ENCODE measurements at regions not wholly inside any gene's neighbourhood (a gene's known extent, or its start where the extent isn't known, plus 50 kb on each side); places are given as distances from the start of the nearest gene placed in this dataset.
"Not testable (repeated sequence)": the region's sequence is repeated elsewhere in the genome, so short reads cannot be mapped to it uniquely, and the experiment has no call there.

DNA sequence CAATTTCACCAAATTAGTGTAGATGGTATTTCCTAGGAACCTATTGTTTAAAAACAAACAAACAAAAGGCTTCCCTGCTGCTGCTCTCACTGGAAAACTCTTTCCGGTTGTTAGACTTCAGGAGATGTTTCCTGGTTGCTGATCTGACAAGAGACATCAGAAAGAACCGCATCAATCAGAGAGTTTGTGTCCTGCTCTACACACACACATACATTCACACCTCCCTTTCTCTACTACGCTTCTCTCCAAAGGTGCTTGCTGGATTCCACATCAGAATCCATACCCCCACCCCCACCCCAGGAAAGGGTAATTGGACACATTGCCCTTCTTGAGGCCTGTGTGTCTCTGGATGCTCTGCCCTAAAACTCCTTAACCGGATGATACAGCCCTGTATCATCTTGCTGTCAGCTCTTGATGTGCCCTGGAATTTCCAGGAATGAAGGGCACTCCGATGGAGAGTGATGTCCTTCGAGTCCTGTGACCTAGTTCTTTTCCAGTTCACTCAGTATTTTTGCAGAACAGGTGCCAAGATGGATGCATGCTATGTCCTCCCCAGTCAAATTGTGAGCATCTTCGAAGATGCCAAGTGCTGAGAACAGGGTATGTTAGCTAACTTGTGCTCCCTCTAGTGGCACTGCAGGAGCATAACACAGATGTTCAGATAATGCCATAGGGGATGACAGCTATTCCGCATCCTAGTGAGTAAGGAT lies 113.7 kb upstream of the SLC35F3 start:
- DNase-seq: peak in 1 of 2 experiments; percentile 52

DNA sequence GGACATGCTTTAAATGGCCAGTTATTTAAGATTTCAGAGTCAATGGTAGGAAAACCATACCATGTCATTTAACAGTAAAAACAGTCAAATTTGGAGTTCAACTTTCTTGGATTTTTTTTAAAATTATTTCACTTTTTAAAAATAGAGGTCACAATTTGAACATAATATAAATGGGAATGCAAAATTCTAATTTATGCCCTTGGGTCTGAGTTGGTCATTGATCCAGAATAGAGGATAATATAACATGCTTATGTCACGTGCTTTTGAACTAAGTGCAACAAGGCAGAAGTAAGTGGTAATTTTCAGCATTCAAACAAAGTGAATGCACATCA lies 113.1 kb upstream of the SLC35F3 start:
- DNase-seq: no peak

DNA sequence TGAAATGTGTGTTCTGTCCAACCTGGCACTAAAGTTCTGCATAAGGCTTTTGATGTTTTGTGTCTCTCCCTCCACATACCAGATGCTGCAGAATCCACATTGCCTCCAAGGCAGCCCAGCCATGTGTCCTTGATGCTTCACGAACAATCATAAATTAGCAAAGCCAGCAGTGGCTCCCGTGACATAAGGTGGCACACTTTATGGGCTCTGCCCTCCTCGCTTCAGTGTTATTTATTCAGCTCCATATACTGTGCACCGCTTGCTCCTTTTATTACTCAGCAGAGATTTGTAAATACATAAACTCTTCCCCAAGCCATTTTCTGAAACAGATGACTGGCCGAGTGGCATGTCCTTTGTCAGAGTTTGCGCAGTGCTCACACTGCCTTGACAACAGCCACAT lies 112.8 kb upstream of the SLC35F3 start:
- no peak for DNase-seq

DNA sequence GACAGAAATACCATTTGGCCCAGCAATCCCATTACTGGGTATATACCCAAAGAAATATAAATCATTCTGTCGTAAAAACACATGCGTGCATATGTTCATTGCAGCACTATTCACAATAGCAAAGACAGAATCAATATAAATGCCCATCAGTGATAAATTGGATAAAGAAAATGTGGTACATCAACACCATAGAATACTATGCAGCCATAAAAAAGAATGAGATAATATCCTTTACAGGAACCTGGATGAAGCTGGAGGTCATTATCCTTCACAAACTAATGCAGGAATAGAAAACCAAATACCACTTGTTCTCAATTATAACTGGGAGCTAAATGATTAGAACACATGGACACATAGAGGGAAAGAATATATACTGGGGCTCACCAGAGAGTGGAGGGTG lies 109.6 kb upstream of the SLC35F3 start:
- DNase-seq: no peak

GRCh38 chr1:233796146-233796783 lies 108.2 kb upstream of the SLC35F3 start:
- no peak for DNase-seq

DNA sequence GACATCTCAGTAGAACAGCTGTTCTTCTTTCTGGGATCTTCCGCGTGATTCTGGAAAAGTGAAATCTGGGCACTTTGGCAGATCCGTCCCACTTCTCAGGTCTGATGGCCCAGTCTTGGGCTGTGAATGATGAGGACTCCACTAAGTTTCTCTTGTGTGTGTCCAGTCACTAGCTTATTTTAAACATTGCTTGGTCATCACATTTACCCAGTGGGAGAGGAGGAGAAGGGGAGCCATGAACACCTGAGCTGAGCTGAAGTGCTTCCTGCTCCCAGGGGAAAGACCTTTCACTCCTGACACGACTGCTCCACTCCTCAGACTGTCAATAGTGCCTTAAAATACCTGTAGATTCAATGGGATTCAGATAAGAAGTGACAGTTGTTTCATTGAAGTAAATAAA lies 101.9 kb upstream of the SLC35F3 start:
- DNase-seq: no peak

- DNase-seq: no peak
Measured at GRCh38 chr1:233805786-233806185, 98.7 kb upstream of the SLC35F3 start.

GRCh38 chr1:233815357-233815756 lies 89.1 kb upstream of the SLC35F3 start:
- no peak for DNase-seq

GRCh38 chr1:233815865-233816264 lies 88.6 kb upstream of the SLC35F3 start:
- no peak for DNase-seq

- DNase-seq: no peak
Measured at GRCh38 chr1:233816348-233816747, 88.1 kb upstream of the SLC35F3 start.

DNA sequence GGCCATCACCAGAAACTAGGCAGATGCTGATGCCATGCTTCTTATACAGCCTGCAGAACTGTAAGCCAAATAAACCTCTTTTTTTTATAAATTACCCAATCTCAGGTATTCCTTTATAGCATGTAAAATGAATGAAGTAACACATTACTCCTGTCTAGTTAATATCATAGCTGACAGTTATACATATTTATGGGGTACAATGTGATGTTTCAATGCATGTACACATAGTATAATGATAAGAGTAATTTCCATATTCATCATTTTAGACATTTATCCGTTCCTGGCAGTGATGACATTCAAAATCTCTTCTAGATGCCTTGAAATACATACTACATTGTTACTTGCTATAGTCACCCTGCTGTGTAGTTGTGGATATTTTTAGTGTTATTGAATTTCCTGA lies 85.4 kb upstream of the SLC35F3 start:
- DNase-seq: no peak

DNA sequence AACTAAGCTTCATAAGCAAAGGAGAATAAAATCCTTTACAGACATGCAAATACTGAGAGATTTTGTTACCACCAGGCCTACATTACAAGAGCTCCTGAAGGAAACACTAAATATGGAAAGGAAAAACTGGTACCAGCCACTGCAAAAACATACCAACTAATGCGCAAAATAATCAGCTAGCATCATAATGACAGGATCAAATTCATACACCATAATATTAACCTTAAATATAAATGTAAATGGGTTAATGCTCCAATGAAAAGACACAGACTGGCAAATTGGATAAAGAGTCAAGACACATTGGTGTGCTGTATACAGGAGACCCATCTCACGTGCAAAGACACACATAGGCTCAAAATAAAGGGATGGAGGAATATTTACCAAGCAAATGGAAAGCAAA lies 80.3 kb upstream of the SLC35F3 start:
- DNase-seq: not testable (repeated sequence)

DNA sequence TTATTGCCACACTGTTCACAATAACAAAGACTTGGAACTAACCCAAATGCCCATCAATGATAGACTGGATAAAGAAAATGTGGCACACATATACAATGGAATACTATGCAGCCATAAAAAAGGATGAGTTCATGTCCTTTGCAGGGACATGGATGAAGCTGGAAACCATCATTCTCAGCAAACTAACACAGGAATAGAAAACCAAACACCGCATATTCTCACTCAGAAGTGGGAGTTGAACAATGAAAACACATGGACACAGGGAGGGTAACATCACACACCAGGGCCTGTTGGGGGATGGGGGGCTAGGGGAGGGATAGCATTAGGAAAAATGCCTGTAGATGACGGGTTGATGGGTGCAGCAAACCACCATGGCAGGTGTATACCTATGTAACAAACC lies 76.5 kb upstream of the SLC35F3 start:
- not testable (repeated sequence) for DNase-seq

DNA sequence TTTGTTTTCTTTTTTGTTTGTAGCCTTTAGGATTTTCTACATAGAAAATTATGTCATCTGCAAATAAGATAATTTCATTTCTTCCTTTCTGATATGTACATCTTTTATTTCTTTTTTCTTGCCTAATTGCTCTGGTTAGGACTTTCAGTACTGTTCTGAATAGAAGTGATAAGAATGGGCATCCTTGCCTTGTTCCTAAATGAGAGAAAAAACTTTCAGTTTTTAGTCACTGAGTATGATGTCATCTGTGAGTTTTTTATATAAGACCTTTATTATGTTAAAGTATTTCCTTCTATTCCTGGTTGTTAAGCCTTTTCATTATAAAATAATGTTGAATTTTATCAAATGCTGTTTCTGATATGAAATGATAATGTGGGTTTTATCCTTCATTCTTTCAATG lies 76.0 kb upstream of the SLC35F3 start:
- DNase-seq: no peak

- no peak for DNase-seq
Measured at GRCh38 chr1:233834609-233835008, 69.9 kb upstream of the SLC35F3 start.

DNA sequence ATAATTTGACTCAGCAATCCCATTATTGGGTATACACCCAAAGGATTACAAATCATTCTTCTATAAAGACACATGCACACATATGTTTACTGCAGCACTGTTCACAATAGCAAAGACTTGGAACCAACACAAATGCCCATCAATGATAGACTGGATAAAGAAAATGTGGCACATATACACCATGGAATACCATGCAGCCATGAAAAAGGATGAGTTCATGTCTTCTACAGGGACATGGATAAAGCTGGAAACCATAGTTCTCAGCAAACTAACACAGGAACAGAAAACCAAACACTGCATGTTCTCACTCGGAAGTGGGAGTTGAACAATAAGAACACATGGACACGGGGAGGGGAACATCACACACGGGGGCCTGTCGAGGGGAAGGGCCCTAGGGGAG lies 66.3 kb upstream of the SLC35F3 start:
- not testable (repeated sequence) for DNase-seq

GRCh38 chr1:233843525-233844204 lies 60.8 kb upstream of the SLC35F3 start:
- no peak for DNase-seq

DNA sequence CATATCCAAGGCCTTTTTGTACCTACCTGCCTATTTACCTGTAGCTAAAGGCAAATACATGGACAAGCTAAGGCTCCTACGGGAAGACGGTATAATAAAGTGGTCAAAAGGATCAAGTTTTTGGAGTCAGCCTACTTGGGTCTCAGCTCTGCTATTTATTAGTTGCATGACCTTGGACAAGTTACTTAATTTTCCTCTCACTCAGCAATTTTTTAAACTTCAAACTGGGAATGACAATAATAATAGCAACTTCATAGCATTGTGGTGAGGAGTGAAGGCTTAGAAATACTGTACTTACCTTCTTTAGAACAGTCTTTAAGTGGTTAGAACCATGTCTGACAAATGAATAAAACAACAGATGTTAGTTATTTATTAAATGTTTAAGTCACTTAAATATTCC lies 60.2 kb upstream of the SLC35F3 start:
- DNase-seq: no peak

DNA sequence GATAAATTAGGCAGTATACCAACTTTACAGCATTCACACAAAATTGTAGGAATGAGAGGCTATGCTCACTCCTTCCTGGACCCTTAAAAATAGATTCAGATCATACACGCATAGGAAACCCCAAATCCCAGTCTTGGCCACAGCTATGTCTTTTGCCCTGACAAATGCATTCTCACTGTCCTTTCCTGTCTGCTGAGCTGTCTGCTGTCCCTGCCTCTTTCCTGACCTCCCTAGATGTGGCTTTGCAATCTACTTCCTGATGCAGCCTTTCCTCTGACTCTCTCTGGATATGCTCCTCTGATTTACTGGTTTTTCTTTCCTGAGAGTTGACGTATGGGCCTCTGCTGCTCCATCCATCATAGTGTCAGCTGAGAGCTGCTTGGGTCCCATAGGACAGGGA lies 59.8 kb upstream of the SLC35F3 start:
- no peak for DNase-seq
